SK-N-SH treated with all-trans-retinoic acid at 6 μM for 48 hours (cell line): ENCODE measurements at regions not wholly inside any gene's neighbourhood (a gene's known extent, or its start where the extent isn't known, plus 50 kb on each side); places are given as distances from the start of the nearest gene placed in this dataset.

Experiments
- ATAC-seq: fragments of 200-7000 bp; cut with Tn5 transposase; 3 replicates; pipeline ENCODE4 v1.9.1; 2020; ENCODE audit warnings: mild to moderate bottlenecking, moderate library complexity
- ARNTL ChIP-seq: fragments of 450-650 bp; formaldehyde crosslinking; IDR thresholded peaks from 2 replicates; pipeline ENCODE4 v1.5.0; 2020; ENCODE audit warnings: low read depth, mild to moderate bottlenecking, moderate library complexity, borderline replicate concordance
- BACH2 ChIP-seq: fragments of 250-450 bp; sonication (Bioruptor Pico); IDR thresholded peaks from 2 replicates; pipeline ENCODE4 v1.9.0; 2021; ENCODE audit warnings: mild to moderate bottlenecking, borderline replicate concordance
- CREB5 ChIP-seq: fragments of 250-450 bp; sonication (Bioruptor Pico); IDR thresholded peaks from 2 replicates; pipeline ENCODE4 v1.5.1; 2020; ENCODE audit warnings: low read depth, mild to moderate bottlenecking, moderate library complexity
- CSDC2 ChIP-seq: fragments of 250-450 bp; sonication (Bioruptor Pico); IDR thresholded peaks from 2 replicates; pipeline ENCODE4 v1.5.0; 2020; ENCODE audit warnings: mild to moderate bottlenecking, moderate library complexity
- CSRNP3 ChIP-seq: fragments of 250-450 bp; sonication (Bioruptor Pico); IDR thresholded peaks from 2 replicates; pipeline ENCODE4 v1.5.1; 2021; ENCODE audit warnings: mild to moderate bottlenecking, moderate library complexity
- ESRRG ChIP-seq: fragments of 250-450 bp; sonication (Bioruptor Pico); IDR thresholded peaks from 2 replicates; pipeline ENCODE4 v1.6.1; 2021; ENCODE audit warnings: mild to moderate bottlenecking
- ISL1 ChIP-seq: fragments of 250-450 bp; sonication (Bioruptor Pico); IDR thresholded peaks from 2 replicates; pipeline ENCODE4 v2.1.2; 2022; ENCODE audit warnings: mild to moderate bottlenecking, moderate library complexity
- OSR1 ChIP-seq: fragments of 250-450 bp; sonication (Bioruptor Pico); IDR thresholded peaks from 2 replicates; pipeline ENCODE4 v1.8.0; 2022; ENCODE audit warnings: moderate library complexity, mild to moderate bottlenecking, inconsistent platforms
- PPARA ChIP-seq: fragments of 250-450 bp; sonication (Bioruptor Pico); IDR thresholded peaks from 2 replicates; pipeline ENCODE4 v1.5.0; 2020; ENCODE audit warnings: mild to moderate bottlenecking, borderline replicate concordance
- RARB ChIP-seq: fragments of 250-450 bp; sonication (Bioruptor Pico); IDR thresholded peaks from 2 replicates; pipeline ENCODE4 v1.8.0; 2021; ENCODE audit warnings: mild to moderate bottlenecking, moderate library complexity
- SNAI2 ChIP-seq: fragments of 250-450 bp; sonication (Bioruptor Pico); IDR thresholded peaks from 2 replicates; pipeline ENCODE4 v1.5.0; 2020; ENCODE audit warnings: mild to moderate bottlenecking, moderate library complexity
- TCF4 ChIP-seq: fragments of 250-450 bp; sonication (Bioruptor Pico); IDR thresholded peaks from 2 replicates; pipeline ENCODE4 v1.8.0; 2021; ENCODE audit warnings: mild to moderate bottlenecking, moderate library complexity, borderline replicate concordance
- TOX ChIP-seq: fragments of 250-450 bp; sonication (Bioruptor Pico); IDR thresholded peaks from 2 replicates; pipeline ENCODE4 v1.8.0; 2021; ENCODE audit warnings: mild to moderate bottlenecking, moderate library complexity, borderline replicate concordance
- TSHZ2 ChIP-seq: fragments of 250-450 bp; sonication (Bioruptor Pico); IDR thresholded peaks from 2 replicates; pipeline ENCODE4 v1.5.0; 2020; ENCODE audit warnings: mild to moderate bottlenecking, moderate library complexity
- ZC3H10 ChIP-seq: fragments of 250-450 bp; sonication (Bioruptor Pico); IDR thresholded peaks from 2 replicates; pipeline ENCODE4 v1.5.1; 2021; ENCODE audit warnings: mild to moderate bottlenecking, moderate library complexity
- ZNF565 ChIP-seq: fragments of 450-650 bp; formaldehyde crosslinking; conservative IDR thresholded peaks from 2 replicates; pipeline ENCODE4 v1.5.0; 2020; ENCODE audit warnings: low read depth, mild to moderate bottlenecking, moderate library complexity
- ZNF70 ChIP-seq: fragments of 450-650 bp; formaldehyde crosslinking; IDR thresholded peaks from 2 replicates; pipeline ENCODE4 v1.5.0; 2020; ENCODE audit warnings: mild to moderate bottlenecking, moderate library complexity
- ZNF8 ChIP-seq: fragments of 450-650 bp; formaldehyde crosslinking; IDR thresholded peaks from 2 replicates; pipeline ENCODE4 v1.5.0; 2020; ENCODE audit warnings: mild to moderate bottlenecking, moderate library complexity
- TF ChIP-seq, protein P1 (sequence below): fragments of 250-450 bp; sonication (Bioruptor Pico); IDR thresholded peaks from 2 replicates; pipeline ENCODE4 v1.8.0; 2020; ENCODE audit warnings: mild to moderate bottlenecking, moderate library complexity, borderline replicate concordance
- TF ChIP-seq, protein P2 (sequence below): fragments of 250-450 bp; sonication (Bioruptor Pico); IDR thresholded peaks from 2 replicates; pipeline ENCODE4 v1.8.0; 2021; ENCODE audit warnings: low read depth, mild to moderate bottlenecking, moderate library complexity, borderline replicate concordance

DNA sequence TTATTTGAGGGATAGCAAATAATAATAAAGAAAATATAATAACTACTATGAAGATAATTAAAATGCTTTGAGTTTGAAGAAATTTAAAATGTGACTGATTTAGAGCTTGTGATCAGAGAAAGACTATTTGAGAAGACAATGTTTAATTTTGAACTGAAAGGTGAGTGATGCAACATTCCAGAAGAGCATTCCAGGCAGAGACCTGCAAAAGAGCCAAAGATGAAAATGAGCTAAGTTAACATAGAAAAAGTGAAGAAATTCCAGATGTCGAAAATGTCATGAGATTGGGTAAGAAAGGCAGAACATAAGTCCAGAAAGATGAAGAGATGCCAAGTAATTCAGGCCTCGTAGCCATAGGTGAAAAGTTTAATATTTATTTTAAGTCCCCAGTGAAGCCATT, 215.8 kb downstream of the FSIP2 start:
- ATAC-seq = no peak
- TF ChIP-seq RARB (no peak), ESRRG (CRISPR knock-in tag) (no peak), CREB5 (CRISPR knock-in tag) (no peak), CSRNP3 (CRISPR knock-in tag) (no peak), ARNTL (CRISPR knock-in tag) (no peak)
- TF ChIP-seq, protein P1, sequence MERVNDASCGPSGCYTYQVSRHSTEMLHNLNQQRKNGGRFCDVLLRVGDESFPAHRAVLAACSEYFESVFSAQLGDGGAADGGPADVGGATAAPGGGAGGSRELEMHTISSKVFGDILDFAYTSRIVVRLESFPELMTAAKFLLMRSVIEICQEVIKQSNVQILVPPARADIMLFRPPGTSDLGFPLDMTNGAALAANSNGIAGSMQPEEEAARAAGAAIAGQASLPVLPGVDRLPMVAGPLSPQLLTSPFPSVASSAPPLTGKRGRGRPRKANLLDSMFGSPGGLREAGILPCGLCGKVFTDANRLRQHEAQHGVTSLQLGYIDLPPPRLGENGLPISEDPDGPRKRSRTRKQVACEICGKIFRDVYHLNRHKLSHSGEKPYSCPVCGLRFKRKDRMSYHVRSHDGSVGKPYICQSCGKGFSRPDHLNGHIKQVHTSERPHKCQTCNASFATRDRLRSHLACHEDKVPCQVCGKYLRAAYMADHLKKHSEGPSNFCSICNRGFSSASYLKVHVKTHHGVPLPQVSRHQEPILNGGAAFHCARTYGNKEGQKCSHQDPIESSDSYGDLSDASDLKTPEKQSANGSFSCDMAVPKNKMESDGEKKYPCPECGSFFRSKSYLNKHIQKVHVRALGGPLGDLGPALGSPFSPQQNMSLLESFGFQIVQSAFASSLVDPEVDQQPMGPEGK (CRISPR knock-in tag) = no peak

GRCh38 chr2:185955050-185955449, 216.4 kb downstream of the FSIP2 start:
- TF ChIP-seq TCF4 (CRISPR knock-in tag) (no peak), SNAI2 (CRISPR knock-in tag) (no peak), ZNF8 (CRISPR knock-in tag) (no peak), CSDC2 (CRISPR knock-in tag) (no peak), TOX (CRISPR knock-in tag) (no peak), ISL1 (CRISPR knock-in tag) (no peak), CREB5 (CRISPR knock-in tag) (no peak), BACH2 (CRISPR knock-in tag) (no peak), ARNTL (CRISPR knock-in tag) (no peak), ESRRG (CRISPR knock-in tag) (no peak), ZC3H10 (CRISPR knock-in tag) (no peak), CSRNP3 (CRISPR knock-in tag) (no peak), ZNF70 (CRISPR knock-in tag) (no peak)
- TF ChIP-seq, protein P2, sequence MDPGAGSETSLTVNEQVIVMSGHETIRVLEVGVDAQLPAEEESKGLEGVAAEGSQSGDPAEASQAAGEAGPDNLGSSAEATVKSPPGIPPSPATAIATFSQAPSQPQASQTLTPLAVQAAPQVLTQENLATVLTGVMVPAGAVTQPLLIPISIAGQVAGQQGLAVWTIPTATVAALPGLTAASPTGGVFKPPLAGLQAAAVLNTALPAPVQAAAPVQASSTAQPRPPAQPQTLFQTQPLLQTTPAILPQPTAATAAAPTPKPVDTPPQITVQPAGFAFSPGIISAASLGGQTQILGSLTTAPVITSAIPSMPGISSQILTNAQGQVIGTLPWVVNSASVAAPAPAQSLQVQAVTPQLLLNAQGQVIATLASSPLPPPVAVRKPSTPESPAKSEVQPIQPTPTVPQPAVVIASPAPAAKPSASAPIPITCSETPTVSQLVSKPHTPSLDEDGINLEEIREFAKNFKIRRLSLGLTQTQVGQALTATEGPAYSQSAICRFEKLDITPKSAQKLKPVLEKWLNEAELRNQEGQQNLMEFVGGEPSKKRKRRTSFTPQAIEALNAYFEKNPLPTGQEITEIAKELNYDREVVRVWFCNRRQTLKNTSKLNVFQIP (CRISPR knock-in tag) = no peak
- no peak for ATAC-seq

DNA sequence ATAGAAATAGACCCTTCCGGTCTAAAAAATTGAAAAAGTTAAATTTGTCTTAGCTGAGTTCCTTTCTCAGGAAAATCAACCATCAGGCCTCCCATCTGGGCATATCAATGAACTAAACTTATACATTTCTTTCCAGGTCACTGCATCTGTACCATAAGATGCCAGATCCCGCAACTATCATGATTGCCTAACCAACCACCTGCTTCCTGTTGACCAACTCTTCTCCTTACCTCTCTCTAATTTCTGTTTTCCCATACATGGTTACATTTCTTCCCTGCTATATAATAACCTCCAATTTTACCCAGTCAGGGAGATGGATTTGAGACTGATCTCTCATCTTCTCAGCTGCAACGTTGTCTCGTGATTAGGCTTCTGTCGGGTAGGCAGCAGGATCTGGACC, 228.7 kb downstream of the FSIP2 start:
- TF ChIP-seq TSHZ2 (CRISPR knock-in tag) = no peak
- TF ChIP-seq PPARA = no peak
- TF ChIP-seq, protein P2 (CRISPR knock-in tag) = no peak
- TF ChIP-seq RARB = no peak
- TF ChIP-seq, protein P1 (CRISPR knock-in tag) = no peak
- no peak for TF ChIP-seq SNAI2 (CRISPR knock-in tag)
- TF ChIP-seq OSR1 (CRISPR knock-in tag) = no peak
- TF ChIP-seq TCF4 (CRISPR knock-in tag) = no peak
- TF ChIP-seq BACH2 (CRISPR knock-in tag) = no peak
- no peak for TF ChIP-seq ZNF70 (CRISPR knock-in tag)
- no peak for TF ChIP-seq TOX (CRISPR knock-in tag)
- no peak for TF ChIP-seq ISL1 (CRISPR knock-in tag)
- TF ChIP-seq ZNF565 (CRISPR knock-in tag) = no peak
- ATAC-seq = no peak
